Middle frontal gyrus (tissue), 1 donor: ENCODE measurements at regions not wholly inside any gene's neighbourhood (a gene's known extent, or its start where the extent isn't known, plus 50 kb on each side); places are given as distances from the start of the nearest gene placed in this dataset.
"Not testable (repeated sequence)": the region's sequence is repeated elsewhere in the genome, so short reads cannot be mapped to it uniquely, and the experiment has no call there.

Experiments used
- DNase-seq: peaks from one replicate; pipeline ENCODE4 v3.0.0-alpha.2; 2015; ENCODE audit warnings: low spot score; ENCODE audit errors: extremely low spot score

GRCh38 chr15:70240820-70241430, 143.2 kb upstream of the TLE3 start:
- no peak for DNase-seq

GRCh38 chr15:70240082-70240481, 142.4 kb upstream of the TLE3 start:
- DNase-seq, result no peak

- no peak for DNase-seq
Measured at GRCh38 chr15:70238917-70239316, 141.2 kb upstream of the TLE3 start.

- DNase-seq, result no peak
Measured at GRCh38 chr15:70237626-70238025, 139.9 kb upstream of the TLE3 start.

- DNase-seq, result no peak
Measured at GRCh38 chr15:70236341-70237086, 138.8 kb upstream of the TLE3 start.

GRCh38 chr15:70235347-70235746, 137.6 kb upstream of the TLE3 start:
- no peak for DNase-seq

GRCh38 chr15:70234256-70234905, 136.7 kb upstream of the TLE3 start:
- DNase-seq, result no peak

GRCh38 chr15:70231484-70231883, 133.8 kb upstream of the TLE3 start:
- DNase-seq, result no peak

- not testable (repeated sequence) for DNase-seq
Measured at GRCh38 chr15:70227918-70228317, 130.2 kb upstream of the TLE3 start.

- DNase-seq, result no peak
Measured at GRCh38 chr15:70227147-70227546, 129.4 kb upstream of the TLE3 start.

- no peak for DNase-seq
Measured at GRCh38 chr15:70226337-70226980, 128.7 kb upstream of the TLE3 start.

- DNase-seq, result no peak
Measured at GRCh38 chr15:70225416-70225815, 127.7 kb upstream of the TLE3 start.

GRCh38 chr15:70222606-70223005, 124.9 kb upstream of the TLE3 start:
- DNase-seq, result no peak

GRCh38 chr15:70220490-70221096, 122.9 kb upstream of the TLE3 start:
- DNase-seq, result no peak

GRCh38 chr15:70219966-70220365, 122.2 kb upstream of the TLE3 start:
- DNase-seq, result no peak

GRCh38 chr15:70219256-70219895, 121.7 kb upstream of the TLE3 start:
- DNase-seq, result no peak

GRCh38 chr15:70217226-70218160, 119.8 kb upstream of the TLE3 start:
- no peak for DNase-seq

GRCh38 chr15:70215951-70216350, 118.2 kb upstream of the TLE3 start:
- no peak for DNase-seq

GRCh38 chr15:70214941-70215635, 117.4 kb upstream of the TLE3 start:
- no peak for DNase-seq
